ENCODE measurements at regions not wholly inside any gene's neighbourhood (a gene's known extent, or its start where the extent isn't known, plus 50 kb on each side); places are given as distances from the start of the nearest gene placed in this dataset.
"Not testable (repeated sequence)": the region's sequence is repeated elsewhere in the genome, so short reads cannot be mapped to it uniquely, and the experiment has no call there.

DNA sequence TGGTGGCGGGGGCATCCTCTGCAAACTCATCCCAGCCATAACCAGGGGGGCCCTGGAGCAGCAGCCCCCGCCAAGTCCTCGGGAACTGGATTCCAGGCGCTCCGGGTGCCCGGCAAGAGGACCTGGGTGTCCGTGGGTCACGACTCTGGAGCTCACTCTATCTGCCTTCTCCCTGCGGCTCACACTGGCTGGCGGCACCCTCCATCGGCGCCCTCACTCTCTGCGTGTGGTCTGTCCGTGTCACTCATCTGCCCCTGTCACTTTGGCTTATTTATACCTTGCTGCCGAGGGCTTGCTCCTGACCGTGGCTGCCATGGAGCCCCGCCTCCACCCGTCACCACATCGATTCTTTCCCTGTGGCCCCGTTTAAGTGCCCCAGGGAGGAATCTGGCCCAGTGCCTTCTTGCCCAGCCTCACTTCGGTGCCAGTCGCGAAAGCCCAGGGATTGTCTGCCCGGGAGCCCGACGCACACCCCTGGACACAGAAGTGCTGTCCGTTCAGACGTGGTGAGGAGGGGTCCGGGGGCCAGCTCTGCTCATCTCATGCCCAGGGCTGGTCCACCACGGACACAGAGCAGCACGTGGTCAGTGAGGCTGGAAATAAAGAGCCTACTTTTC, 115.7 kb upstream of the ZNF469 start:
- DNase-seq (ENCODE audit: low read depth in 2 of 2) = not testable (repeated sequence)

- DNase-seq (ENCODE audit: low read depth in 2 of 2) = not testable (repeated sequence)
Observed at GRCh38 chr16:88268186-88268970, 114.4 kb upstream of the ZNF469 start.

- not testable (repeated sequence) for DNase-seq (ENCODE audit: low read depth in 2 of 2)
Observed at GRCh38 chr16:88270171-88270790, 112.5 kb upstream of the ZNF469 start.

- not testable (repeated sequence) for DNase-seq (ENCODE audit: low read depth in 2 of 2)
Observed at GRCh38 chr16:88271296-88271695, 111.5 kb upstream of the ZNF469 start.

DNA sequence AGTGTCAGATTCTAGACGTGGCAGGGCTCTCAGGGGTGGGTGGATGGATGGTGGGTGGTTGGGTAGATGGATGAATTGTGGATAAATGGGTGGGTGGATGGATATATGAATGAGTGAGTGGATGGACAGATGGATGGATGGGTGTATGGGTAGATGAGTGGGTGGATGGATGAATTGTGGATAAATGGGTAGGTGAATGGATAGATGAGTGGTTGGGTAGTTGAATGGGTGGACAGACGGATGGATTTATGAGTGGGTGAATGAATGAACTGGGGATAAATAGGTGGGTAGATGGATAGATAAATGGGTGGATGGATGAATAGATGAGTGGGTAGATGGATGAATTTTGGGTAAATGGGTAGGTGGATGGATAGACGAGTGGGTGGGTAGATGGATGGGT, 111.0 kb upstream of the ZNF469 start:
- DNase-seq (ENCODE audit: low read depth in 2 of 2) = not testable (repeated sequence)

DNA sequence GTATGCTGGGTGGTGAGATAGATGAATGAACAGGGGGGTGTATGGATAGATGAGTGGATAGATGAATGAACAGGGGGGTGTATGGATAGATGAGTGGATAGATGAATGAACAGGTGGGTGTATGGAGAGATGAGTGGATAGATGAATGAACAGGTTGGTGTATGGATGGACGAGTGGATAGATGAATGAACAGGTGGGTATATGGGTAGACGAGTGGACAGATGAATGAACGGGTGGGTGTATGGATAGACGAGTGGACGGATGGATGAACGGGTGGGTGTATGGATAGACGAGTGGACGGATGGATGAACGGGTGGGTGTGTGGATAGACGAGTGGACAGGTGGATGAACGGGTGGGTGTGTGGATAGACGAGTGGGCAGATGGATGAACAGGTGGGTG, 110.3 kb upstream of the ZNF469 start:
- DNase-seq (ENCODE audit: low read depth in 2 of 2) = not testable (repeated sequence)

GRCh38 chr16:88274126-88274750, 108.5 kb upstream of the ZNF469 start:
- not testable (repeated sequence) for DNase-seq (ENCODE audit: low read depth in 2 of 2)

DNA sequence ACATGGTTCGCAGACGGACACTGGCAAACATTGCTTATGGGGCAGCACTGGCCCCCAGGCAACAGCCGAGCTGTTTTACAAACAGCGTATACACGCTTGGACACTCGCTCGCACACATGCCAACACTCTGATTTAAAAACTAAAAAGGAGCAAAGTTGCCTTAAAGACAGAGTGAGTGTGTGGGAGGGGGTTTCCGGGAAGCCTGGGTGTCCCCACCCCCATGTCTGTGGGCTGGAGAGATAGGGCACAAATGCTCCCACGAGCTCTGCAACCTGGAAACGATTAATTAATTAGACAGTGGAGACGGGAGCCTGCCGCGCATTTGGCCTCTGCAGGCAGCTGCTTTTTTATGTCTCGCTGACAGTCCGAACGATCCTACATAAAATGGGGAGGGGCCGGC, 107.9 kb upstream of the ZNF469 start:
- no peak for DNase-seq (ENCODE audit: low read depth in 2 of 2)

DNA sequence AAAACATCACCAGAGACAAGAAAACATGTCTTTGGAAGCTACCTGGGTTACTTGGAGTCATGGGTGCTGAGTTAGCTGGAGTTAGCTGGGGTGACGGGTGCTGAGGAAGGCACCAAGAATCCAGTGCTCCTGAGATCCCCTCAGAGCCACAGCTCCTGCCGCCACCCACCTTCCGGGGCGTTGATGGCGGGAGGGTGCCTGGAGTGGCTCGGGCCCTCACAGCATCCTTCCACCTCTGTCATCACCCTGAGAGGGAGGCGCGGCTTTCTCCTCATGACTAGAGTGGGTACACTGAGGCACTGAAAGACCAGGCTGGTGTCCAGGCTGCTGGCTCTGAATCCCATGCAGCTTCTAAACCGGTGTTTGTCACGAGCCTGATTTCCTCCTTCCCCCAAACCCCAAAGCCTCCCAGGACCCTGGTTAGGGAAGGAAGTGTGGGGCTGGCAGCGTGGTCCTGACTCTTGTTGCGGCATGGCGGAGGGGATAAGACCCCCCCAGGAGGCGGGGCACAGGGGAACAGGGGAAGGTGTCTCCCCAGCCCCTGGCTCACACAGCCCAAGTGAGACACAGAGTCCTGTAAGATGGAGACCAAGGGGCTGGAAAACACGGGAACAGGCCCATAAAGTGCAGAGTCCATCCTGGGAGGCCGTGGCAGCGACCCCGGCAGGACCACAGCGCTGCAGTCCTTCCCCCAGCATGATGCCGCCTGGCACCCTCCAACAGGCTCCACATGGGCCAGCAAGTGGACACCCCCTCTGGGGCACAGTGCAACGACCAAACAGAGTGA, 107.2 kb upstream of the ZNF469 start:
- DNase-seq (ENCODE audit: low read depth in 2 of 2) = not testable (repeated sequence)

- not testable (repeated sequence) for DNase-seq (ENCODE audit: low read depth in 2 of 2)
Observed at GRCh38 chr16:88276123-88276588, 106.6 kb upstream of the ZNF469 start.

- DNase-seq (ENCODE audit: low read depth in 2 of 2) = no peak
Observed at GRCh38 chr16:88276591-88276990, 106.2 kb upstream of the ZNF469 start.

DNA sequence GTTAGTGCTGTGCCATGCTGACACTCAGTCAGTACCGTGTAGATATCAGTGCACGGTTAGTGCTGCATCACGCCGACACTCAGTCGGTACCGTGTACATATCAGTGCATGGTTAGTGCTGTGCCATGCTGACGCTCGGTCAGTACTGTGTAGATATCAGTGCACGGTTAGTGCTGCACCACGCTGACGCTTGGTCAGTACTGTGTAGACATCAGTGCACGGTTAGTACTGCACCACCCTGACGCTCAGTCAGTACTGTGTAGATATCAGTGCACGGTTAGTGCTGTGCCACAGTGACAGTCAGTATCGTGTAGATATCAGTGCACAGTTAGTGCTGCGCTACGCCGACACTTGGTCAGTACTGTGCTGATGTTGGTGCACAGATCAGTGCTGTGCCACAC, 102.8 kb upstream of the ZNF469 start:
- DNase-seq (ENCODE audit: low read depth in 2 of 2) = no peak

DNA sequence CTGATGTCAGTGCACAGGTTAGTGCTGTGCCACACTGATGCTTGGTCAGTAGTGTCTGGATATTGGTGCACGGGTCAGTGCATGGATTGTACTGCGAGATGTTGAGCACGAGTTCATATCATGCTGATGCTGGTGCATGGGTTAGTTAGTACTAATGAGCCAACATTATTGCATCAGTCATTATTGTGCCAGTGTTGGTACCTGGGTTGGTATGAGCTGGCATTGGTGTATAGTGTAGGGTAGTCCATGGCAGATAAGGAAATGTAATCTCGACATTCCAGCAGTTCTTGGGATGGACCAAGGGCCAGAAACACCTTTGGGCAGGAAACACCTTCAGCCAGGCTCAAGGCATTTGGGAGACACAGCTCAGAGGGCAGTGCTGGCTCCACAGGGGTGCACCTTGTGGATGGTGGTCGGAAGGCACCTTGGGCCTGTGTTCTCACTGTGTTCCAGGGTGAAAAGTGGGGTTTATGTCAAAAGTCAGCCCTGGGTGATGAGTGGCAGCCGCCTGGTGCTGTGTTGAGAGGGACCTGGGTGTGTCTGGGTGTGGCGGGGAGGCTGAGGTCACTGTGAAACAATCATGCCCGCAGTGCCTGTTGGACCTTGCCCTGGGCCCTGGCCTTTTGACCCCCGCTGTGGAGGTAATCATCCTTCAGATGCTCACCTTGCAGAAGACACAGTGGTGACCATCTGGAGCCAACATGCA, 100.7 kb upstream of the ZNF469 start:
- DNase-seq (ENCODE audit: low read depth in 2 of 2) = no peak

- no peak for DNase-seq (ENCODE audit: low read depth in 2 of 2)
Observed at GRCh38 chr16:88282564-88283395, 100.0 kb upstream of the ZNF469 start.

DNA sequence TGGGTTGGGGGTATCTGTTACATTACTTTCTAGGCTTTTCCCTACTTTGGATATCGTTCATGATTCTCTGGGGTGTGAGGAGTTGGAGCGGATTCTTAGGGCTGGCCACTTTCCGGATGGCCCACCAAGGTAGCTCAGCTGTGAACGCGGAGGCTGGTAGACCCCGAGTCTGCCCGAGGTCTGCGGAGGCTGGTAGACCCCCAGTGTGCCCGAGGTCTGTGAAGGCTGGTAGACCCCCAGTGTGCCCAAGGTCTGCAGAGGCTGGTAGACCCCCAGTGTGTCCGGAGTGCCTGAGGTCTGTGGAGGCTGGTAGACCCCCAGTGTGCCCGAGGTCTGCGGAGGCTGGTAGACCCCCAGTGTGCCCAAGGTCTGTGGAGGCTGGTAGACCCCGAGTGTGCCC, 99.2 kb upstream of the ZNF469 start:
- DNase-seq (ENCODE audit: low read depth in 2 of 2) = no peak

GRCh38 chr16:88284101-88284500, 98.7 kb upstream of the ZNF469 start:
- no peak for DNase-seq (ENCODE audit: low read depth in 2 of 2)

GRCh38 chr16:88284626-88285513, 97.9 kb upstream of the ZNF469 start:
- no peak for DNase-seq (ENCODE audit: low read depth in 2 of 2)

GRCh38 chr16:88285514-88285822, 97.3 kb upstream of the ZNF469 start:
- no peak for DNase-seq (ENCODE audit: low read depth in 2 of 2)

- DNase-seq (ENCODE audit: low read depth in 2 of 2) = no peak
Observed at GRCh38 chr16:88286301-88286923, 96.3 kb upstream of the ZNF469 start.
